ENCODE measurements at regions not wholly inside any gene's neighbourhood (a gene's known extent, or its start where the extent isn't known, plus 50 kb on each side); places are given as distances from the start of the nearest gene placed in this dataset.

DNA sequence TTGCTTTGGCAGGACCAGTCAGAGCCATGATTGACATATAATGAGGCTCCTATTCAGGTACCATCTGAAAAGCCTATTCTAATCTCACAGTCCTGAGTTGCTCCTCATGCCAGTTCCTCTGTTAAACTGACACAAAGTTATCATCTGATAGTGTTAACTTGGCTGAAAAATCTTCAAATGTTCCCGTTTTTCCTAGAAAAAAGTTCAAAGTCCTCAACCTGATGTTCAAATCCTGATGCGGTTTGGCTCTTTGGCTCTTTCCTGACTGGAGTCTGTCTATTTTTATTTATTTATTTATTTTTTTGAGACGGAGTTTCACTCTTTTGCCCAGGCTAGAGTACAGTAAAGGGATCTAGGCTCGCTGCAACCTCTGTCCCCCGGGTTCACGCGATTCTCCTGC, 244.2 kb downstream of the ANKRD50 start:
- TF ChIP-seq EZH2phosphoT487 (IDR thresholded peaks at IDR 0.05; ENCODE audit: insufficient read depth, low read depth): no peak
- no peak for TF ChIP-seq EZH2 (IDR thresholded peaks at IDR 0.05; ENCODE audit: insufficient read depth, poor library complexity, severe bottlenecking)
